A673 (cell line): ENCODE measurements at regions not wholly inside any gene's neighbourhood (a gene's known extent, or its start where the extent isn't known, plus 50 kb on each side); places are given as distances from the start of the nearest gene placed in this dataset.

Source experiments
- BruUV-seq: library from RNA; stranded (reverse); fragments of 400-500 nt; replicated peaks from 2 replicates; lab custom pipeline; 2021; lab: Mats Ljungman, UMichigan
- CTCF ChIA-PET: fragments of 300-600 bp; sonication (Branson Sonifier 250); formaldehyde crosslinking; loops from one replicate; lab custom pipeline; 2022; ENCODE audit warnings: antibody characterized with exemption; lab: Charles Lee
- POLR2A ChIA-PET: fragments of 300-600 bp; sonication (Branson Sonifier 250); formaldehyde crosslinking; loops from one replicate; lab custom pipeline; 2022; ENCODE audit warnings: antibody characterized with exemption; ENCODE audit not compliant: low non-redundant PET; lab: Charles Lee
- DNase-seq: peaks from one replicate; pipeline ENCODE4 v3.0.0-alpha.2; 2015; ENCODE audit warnings: low spot score
- H3K27ac ChIP-seq: fragments of 200-600 bp; sonication (generic); 2 replicates; pipeline ENCODE4 v1.5.1; 2016; ENCODE audit warnings: mixed run types, low read depth, mild to moderate bottlenecking, mixed read lengths, antibody characterized with exemption, low read length; ENCODE audit not compliant: poor library complexity, severe bottlenecking
- H3K27me3 ChIP-seq: fragments of 200-600 bp; sonication (generic); replicated peaks from 2 replicates; pipeline ENCODE4 v1.6.1; 2017; ENCODE audit warnings: mixed run types, low read depth, mild to moderate bottlenecking, mixed read lengths, antibody characterized with exemption, low read length; ENCODE audit not compliant: insufficient read depth, poor library complexity
- H3K36me3 ChIP-seq: fragments of 200-600 bp; sonication (generic); 2 replicates; pipeline ENCODE4 v1.6.1; 2016; ENCODE audit warnings: mixed run types, mild to moderate bottlenecking, mixed read lengths, antibody characterized with exemption, low read length; ENCODE audit not compliant: insufficient read depth, poor library complexity, severe bottlenecking
- H3K4me1 ChIP-seq: fragments of 200-600 bp; sonication (generic); 2 replicates; pipeline ENCODE4 v1.6.1; 2017; ENCODE audit warnings: mixed run types, mild to moderate bottlenecking, mixed read lengths, antibody characterized with exemption, low read length; ENCODE audit not compliant: insufficient read depth, poor library complexity, severe bottlenecking
- H3K4me3 ChIP-seq: fragments of 200-600 bp; sonication (generic); 2 replicates; pipeline ENCODE4 v1.5.1; 2016; ENCODE audit warnings: low read depth, mixed run types, mild to moderate bottlenecking, mixed read lengths, low read length; ENCODE audit not compliant: poor library complexity, severe bottlenecking
- H3K9me3 ChIP-seq: fragments of 200-600 bp; sonication (generic); 2 replicates; pipeline ENCODE4 v1.6.1; 2016; ENCODE audit warnings: mixed run types, low read depth, mild to moderate bottlenecking, mixed read lengths, antibody characterized with exemption, low read length; ENCODE audit not compliant: poor library complexity, severe bottlenecking
- EZH2 ChIP-seq: fragments of 200-600 bp; sonication (generic); IDR thresholded peaks from 2 replicates; pipeline ENCODE4 v1.6.1; 2017; ENCODE audit warnings: borderline replicate concordance, low read depth, mild to moderate bottlenecking, mixed read lengths, antibody characterized with exemption, low read length; ENCODE audit not compliant: poor library complexity, severe bottlenecking
- intact Hi-C: fragments of 100-400 bp; cut with micrococcal nuclease; formaldehyde crosslinking; loops from one replicate; pipeline ENCODE4 v1.10.0; 2022; ENCODE audit not compliant: unreplicated experiment
- TF ChIP-seq, protein P1 (sequence below): fragments of 300-800, 200-600 bp; sonication (generic); conservative IDR thresholded peaks from 2 replicates; pipeline ENCODE4 v1.5.1; 2017; ENCODE audit warnings: low read depth, mild to moderate bottlenecking, antibody characterized with exemption, low read length, moderate library complexity, mixed read lengths

DNA sequence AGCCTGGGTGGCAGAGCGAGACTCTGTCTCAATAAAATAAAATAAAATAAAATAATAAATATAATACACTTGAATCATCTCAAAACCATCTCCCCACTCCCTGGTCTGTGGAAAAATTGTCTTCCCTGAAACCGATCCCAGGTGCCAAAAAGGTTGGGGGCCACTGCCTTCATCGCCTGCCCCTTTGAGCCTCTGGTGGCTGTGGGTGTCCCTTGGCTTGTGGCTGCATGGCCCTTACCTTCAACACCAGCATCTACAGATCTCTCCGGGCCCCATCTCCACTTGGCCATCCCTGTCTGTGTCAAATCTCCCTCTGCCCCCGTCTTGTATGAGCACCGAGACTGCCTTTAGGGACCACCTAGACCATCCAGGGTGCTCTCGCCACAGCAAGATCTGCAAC is 177.3 kb downstream of the SEC14L1 start:
- DNase-seq = no peak
- CTCF ChIA-PET = no interaction called here
- no peaks in the 10 kb centered on the region for H3K36me3 ChIP-seq
- peaks cover 42% of the 10 kb centered on the region for H3K4me1 ChIP-seq
- BruUV-seq = no TSS peak
- POLR2A ChIA-PET = no interaction called here
- H3K27me3 ChIP-seq = no peaks in the 10 kb centered on the region
- no peak overlapping the region for H3K27ac ChIP-seq
- intact Hi-C loops = no loop called here
- H3K9me3 ChIP-seq = no peaks in the 10 kb centered on the region
- no peak for TF ChIP-seq EZH2
- TF ChIP-seq, protein P1, sequence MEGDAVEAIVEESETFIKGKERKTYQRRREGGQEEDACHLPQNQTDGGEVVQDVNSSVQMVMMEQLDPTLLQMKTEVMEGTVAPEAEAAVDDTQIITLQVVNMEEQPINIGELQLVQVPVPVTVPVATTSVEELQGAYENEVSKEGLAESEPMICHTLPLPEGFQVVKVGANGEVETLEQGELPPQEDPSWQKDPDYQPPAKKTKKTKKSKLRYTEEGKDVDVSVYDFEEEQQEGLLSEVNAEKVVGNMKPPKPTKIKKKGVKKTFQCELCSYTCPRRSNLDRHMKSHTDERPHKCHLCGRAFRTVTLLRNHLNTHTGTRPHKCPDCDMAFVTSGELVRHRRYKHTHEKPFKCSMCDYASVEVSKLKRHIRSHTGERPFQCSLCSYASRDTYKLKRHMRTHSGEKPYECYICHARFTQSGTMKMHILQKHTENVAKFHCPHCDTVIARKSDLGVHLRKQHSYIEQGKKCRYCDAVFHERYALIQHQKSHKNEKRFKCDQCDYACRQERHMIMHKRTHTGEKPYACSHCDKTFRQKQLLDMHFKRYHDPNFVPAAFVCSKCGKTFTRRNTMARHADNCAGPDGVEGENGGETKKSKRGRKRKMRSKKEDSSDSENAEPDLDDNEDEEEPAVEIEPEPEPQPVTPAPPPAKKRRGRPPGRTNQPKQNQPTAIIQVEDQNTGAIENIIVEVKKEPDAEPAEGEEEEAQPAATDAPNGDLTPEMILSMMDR = no peak
- H3K4me3 ChIP-seq = no peak overlapping the region

DNA sequence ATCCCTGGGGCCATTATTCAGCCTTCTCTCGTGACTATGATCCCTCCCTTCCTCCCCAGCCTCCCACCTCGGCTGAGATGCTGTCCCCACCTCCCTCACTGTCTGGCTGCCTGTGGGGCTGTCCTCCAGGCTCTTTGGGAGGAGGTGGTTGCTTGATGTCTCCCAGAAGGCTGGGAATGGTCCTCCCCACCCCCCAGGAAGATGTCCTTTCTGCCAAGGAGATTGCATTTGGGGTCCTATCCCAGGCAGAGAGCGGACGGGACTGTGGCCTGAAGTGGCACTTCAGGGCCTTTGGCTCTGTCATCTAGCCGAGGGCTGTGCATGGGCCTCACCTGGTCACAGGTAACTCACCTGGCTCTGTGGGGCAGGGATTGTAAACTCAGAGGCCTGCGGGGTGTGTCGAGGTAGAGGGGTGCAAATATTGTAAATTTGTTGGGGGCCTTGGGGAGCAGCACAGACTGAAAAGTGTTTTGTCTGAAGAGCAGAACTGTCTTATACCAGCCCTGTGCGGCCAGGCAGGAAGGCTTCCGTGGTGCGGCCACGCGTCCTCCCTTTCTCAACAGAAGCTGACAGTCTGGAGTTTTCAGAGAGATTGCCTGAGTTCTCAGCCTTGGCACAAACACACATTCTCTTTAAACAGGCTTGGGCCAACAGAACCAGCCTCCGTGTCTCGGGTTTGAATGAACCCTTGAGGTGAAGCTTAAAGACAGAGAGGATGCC is 177.9 kb downstream of the SEC14L1 start:
- no TSS peak for BruUV-seq
- intact Hi-C loops = no loop called here
- POLR2A ChIA-PET = no interaction called here
- DNase-seq = peak; percentile 35
- CTCF ChIA-PET = no interaction called here
- peak overlapping the region; percentile 85 for H3K27ac ChIP-seq
- H3K9me3 ChIP-seq = no peaks in the 10 kb centered on the region
- H3K4me1 ChIP-seq = peaks cover 49% of the 10 kb centered on the region
- H3K4me3 ChIP-seq = peak overlapping the region; percentile 57
- no peaks in the 10 kb centered on the region for H3K27me3 ChIP-seq
- TF ChIP-seq, protein P1 = no peak
- TF ChIP-seq EZH2 = no peak
- H3K36me3 ChIP-seq = no peaks in the 10 kb centered on the region

DNA sequence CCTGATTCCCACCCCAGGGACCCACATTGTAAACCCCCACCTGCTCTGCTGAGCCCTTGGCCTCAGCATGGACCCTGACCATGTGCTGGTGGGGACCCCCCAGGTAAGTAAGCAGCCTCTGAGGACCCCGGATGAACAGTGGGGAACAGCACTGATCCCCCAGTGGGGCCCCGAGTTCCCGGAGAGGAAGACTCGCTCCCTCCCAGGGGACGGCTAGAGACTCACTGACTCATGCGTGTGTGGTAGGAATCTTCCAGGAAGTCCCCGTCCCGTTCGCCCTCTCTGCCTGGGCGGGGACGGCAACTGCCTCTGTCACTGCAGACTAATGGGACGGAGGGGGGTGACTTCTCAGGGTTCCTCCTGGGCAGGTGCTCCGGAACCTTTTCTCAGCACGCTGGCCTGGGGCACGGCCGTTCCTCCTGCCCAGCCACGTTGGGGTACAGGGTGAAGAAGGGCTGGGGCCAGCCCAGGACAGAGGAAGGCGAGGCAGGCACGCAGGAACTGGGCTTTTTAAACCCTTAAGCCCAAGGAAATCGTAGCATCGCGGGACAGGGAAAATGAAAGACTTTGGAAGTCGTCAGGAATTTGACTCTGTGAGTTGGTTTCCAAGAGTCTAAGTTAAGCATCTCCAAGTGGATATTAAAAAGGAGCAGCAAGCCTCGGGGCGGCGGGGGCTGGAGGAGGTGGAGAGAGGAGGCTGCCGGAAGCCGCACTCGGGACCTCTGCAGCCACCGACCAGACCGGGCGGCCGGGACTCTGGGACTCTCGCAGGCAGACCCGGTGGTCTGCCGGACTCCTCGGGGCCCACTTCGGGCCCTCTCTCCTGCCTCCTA is 178.7 kb downstream of the SEC14L1 start:
- TF ChIP-seq, protein P1 = no peak
- no peak for TF ChIP-seq EZH2
- H3K9me3 ChIP-seq = no peaks in the 10 kb centered on the region
- H3K36me3 ChIP-seq = no peaks in the 10 kb centered on the region
- H3K27ac ChIP-seq = peak overlapping the region; percentile 85
- H3K4me1 ChIP-seq = peaks cover 56% of the 10 kb centered on the region
- peak; percentile 94 for DNase-seq
- CTCF ChIA-PET = no interaction called here
- POLR2A ChIA-PET = no interaction called here
- no peaks in the 10 kb centered on the region for H3K27me3 ChIP-seq
- BruUV-seq = TSS peak; percentile 72
- peak overlapping the region; percentile 57 for H3K4me3 ChIP-seq
- intact Hi-C loops = no loop called here
